HepG2 (cell line): ENCODE measurements at regions not wholly inside any gene's neighbourhood (a gene's known extent, or its start where the extent isn't known, plus 50 kb on each side); places are given as distances from the start of the nearest gene placed in this dataset.

ENCODE experiments used
- ATAC-seq: fragments of 200-7000 bp; cut with Tn5 transposase; 3 replicates; pipeline ENCODE4 v1.9.1; 2020; ENCODE audit warnings: mild to moderate bottlenecking, moderate library complexity
- BruUV-seq: library from RNA; stranded (reverse); fragments of 400-500 nt; replicated peaks from 2 replicates; lab custom pipeline; 2021; lab: Mats Ljungman, UMichigan
- CTCF ChIA-PET: fragments of 300-600 bp; formaldehyde crosslinking; extraction: SDS; loops from one replicate; lab custom pipeline; 2021; ENCODE audit warnings: low total read pairs, inconsistent platforms, low intra/inter-chr PET ratio; lab: Yijun Ruan, JAX
- POLR2A ChIA-PET: fragments of 350-600 bp; sonication (Branson Sonifier 250); formaldehyde crosslinking; loops from one replicate; lab custom pipeline; 2020; ENCODE audit warnings: antibody characterized with exemption, inconsistent platforms; lab: Yijun Ruan, JAX
- DNase-seq: peaks from one replicate; pipeline ENCODE4 v3.0.0-alpha.2; 2015; ENCODE audit warnings: low spot score
- FAIRE-seq: peaks from 3 replicates; lab custom pipeline; 2011; peaks lifted over from hg19 to GRCh38; lab: Jason Lieb, UNC
- H2AFZ ChIP-seq: one replicate; pipeline ENCODE4 v1.6.1; 2011; ENCODE audit warnings: low read length, inconsistent platforms
- H3K27ac ChIP-seq: fragments of 300-600 bp; 3 replicates; pipeline ENCODE4 v1.8.0; 2011; ENCODE audit warnings: mixed run types, mild to moderate bottlenecking, mixed read lengths, low read length, inconsistent platforms; ENCODE audit not compliant: insufficient read depth; ENCODE audit errors: extremely low read length
- H3K27me3 ChIP-seq, 2 experiments: fragments of 200-600 bp in 1 of 2; 2 replicates in 1 of 2; 3 replicates in 1 of 2; pipeline versions ENCODE4 v1.6.0 to v1.8.0; 2011; ENCODE audit warnings: low read length in 2 of 2, mild to moderate bottlenecking in 2 of 2, moderate library complexity in 2 of 2, inconsistent platforms in 1 of 2; ENCODE audit not compliant: insufficient read depth in 2 of 2, control insufficient read depth in 1 of 2
- H3K36me3 ChIP-seq, 2 experiments: fragments of 200-600 bp in 1 of 2; replicated peaks in 1 of 2; 2 replicates in 1 of 2; 3 replicates in 1 of 2; pipeline versions ENCODE4 v1.5.1 to v1.8.0; 2011; ENCODE audit warnings: low read length in 2 of 2, inconsistent platforms in 1 of 2; ENCODE audit not compliant: insufficient read depth in 2 of 2, control insufficient read depth in 1 of 2
- H3K4me1 ChIP-seq: 2 replicates; pipeline ENCODE4 v1.5.1; 2012; ENCODE audit warnings: low read length, inconsistent platforms; ENCODE audit not compliant: insufficient read depth
- H3K4me2 ChIP-seq: 2 replicates; pipeline ENCODE4 v1.6.0; 2011; ENCODE audit warnings: low read depth, low read length, inconsistent platforms
- H3K4me3 ChIP-seq, 3 experiments: fragments of 200-600 bp in 1 of 3; sonication (generic), shearing (Covaris generic) in 1 of 3; replicated peaks in 1 of 3; 2 replicates each; pipeline ENCODE4 v1.5.1; 2011 to 2016; ENCODE audit warnings: low read length in 3 of 3, inconsistent platforms in 2 of 3, low read depth in 2 of 3, mild to moderate bottlenecking in 2 of 3, control low read depth in 1 of 3, mixed read lengths in 1 of 3; ENCODE audit not compliant: insufficient read depth in 1 of 3
- H3K79me2 ChIP-seq: one replicate; pipeline ENCODE4 v1.6.1; 2011; ENCODE audit warnings: low read length, inconsistent platforms; ENCODE audit not compliant: insufficient read depth
- H3K9ac ChIP-seq: 2 replicates; pipeline ENCODE4 v1.6.0; 2011; ENCODE audit warnings: mild to moderate bottlenecking, low read depth, low read length, inconsistent platforms; ENCODE audit not compliant: insufficient read depth
- H3K9me3 ChIP-seq: 2 replicates; pipeline ENCODE4 v1.5.1; 2012; ENCODE audit warnings: mild to moderate bottlenecking, low read length
- H4K20me1 ChIP-seq: 2 replicates; pipeline ENCODE4 v1.6.0; 2011; ENCODE audit warnings: inconsistent platforms, mild to moderate bottlenecking, low read length, moderate library complexity; ENCODE audit not compliant: insufficient read depth
- ARID2 ChIP-seq: sonication (generic); formaldehyde crosslinking; IDR thresholded peaks from 2 replicates; pipeline ENCODE4 v1.8.1; 2022; ENCODE audit warnings: mild to moderate bottlenecking, missing genetic modification reagents, borderline replicate concordance
- BCLAF1 ChIP-seq: fragments of 450-650 bp; IDR thresholded peaks from 2 replicates; pipeline ENCODE4 v1.6.1; 2017; ENCODE audit warnings: mild to moderate bottlenecking
- POLR2AphosphoS5 ChIP-seq: IDR thresholded peaks from 2 replicates; pipeline ENCODE4 v1.6.1; 2012; ENCODE audit warnings: low read depth, low read length
- ZFX ChIP-seq: sonication (generic); formaldehyde crosslinking; IDR thresholded peaks from 2 replicates; pipeline ENCODE4 v1.4.0; 2020; ENCODE audit warnings: mild to moderate bottlenecking, low read depth, missing genetic modification reagents, moderate library complexity
- ZNF282 ChIP-seq: fragments of 450-650 bp; IDR thresholded peaks from 2 replicates; pipeline ENCODE4 v1.6.1; 2018; ENCODE audit not compliant: partially characterized antibody
- ZNF318 ChIP-seq: sonication (generic); formaldehyde crosslinking; IDR thresholded peaks from 2 replicates; pipeline ENCODE4 v1.4.0; 2020; ENCODE audit warnings: mild to moderate bottlenecking, missing genetic modification reagents
- ZNF574 ChIP-seq: sonication (generic); formaldehyde crosslinking; IDR thresholded peaks from 2 replicates; pipeline ENCODE4 v1.4.0; 2020; ENCODE audit warnings: missing genetic modification reagents
- ZNF616 ChIP-seq: sonication (generic); formaldehyde crosslinking; IDR thresholded peaks from 2 replicates; pipeline ENCODE4 v1.5.0; 2020; ENCODE audit warnings: low read depth, mild to moderate bottlenecking, missing genetic modification reagents
- WGBS: methylation state at CpG from one replicate; pipeline ENCODE4 v1.1.6; 2017; ENCODE audit warnings: low lambda C conversion rate; 5-methylcytosine and 5-hydroxymethylcytosine counted together
- in situ Hi-C: cut with HindIII; loops from 2 replicates; pipeline ENCODE4 v1.10.0; 2017; ENCODE audit warnings: low pct_unique_long_range_greater_than_20kb; ENCODE audit not compliant: extremely low pct_ligation_motif_present
- intact Hi-C: fragments of 100-400 bp; cut with micrococcal nuclease; formaldehyde crosslinking; loops from one replicate; pipeline ENCODE4 v1.10.0; 2022; ENCODE audit not compliant: unreplicated experiment

- Histone ChIP-seq H3K27ac (no peak overlapping the region), H3K4me3 (no peak overlapping the region), H3K4me1 (no peaks in the 10 kb centered on the region; the same call in 1 of the 2 replicates), H3K9ac (no peak overlapping the region), H3K79me2 (no peaks in the 10 kb centered on the region), H2AFZ (no peak overlapping the region), H3K36me3 (no peaks in the 10 kb centered on the region), H3K9me3 (peaks cover 6% of the 10 kb centered on the region; the same call in 1 of the 2 replicates), H3K4me2 (no peak overlapping the region), H4K20me1 (no peaks in the 10 kb centered on the region), H3K27me3 (peaks cover 5 to 39% of the 10 kb centered on the region in 2 experiments; a peak in 4 of 5 replicates)
- FAIRE-seq: no peak
- BruUV-seq: no TSS peak
- no peak for DNase-seq
- ChIA-PET POLR2A (no interaction called here), CTCF (no interaction called here)
- WGBS: under 1% methylated on average over 3 of the region's 9 CpGs
- intact Hi-C loops: no loop called here
- in situ Hi-C loops: no loop called here
- no peak for ATAC-seq
- TF ChIP-seq ZNF616 (CRISPR knock-in tag) (no peak), ZNF282 (no peak), BCLAF1 (no peak), ZFX (CRISPR knock-in tag) (no peak), ZNF318 (no peak), ZNF574 (CRISPR knock-in tag) (no peak), POLR2AphosphoS5 (no peak), ARID2 (CRISPR knock-in tag) (no peak)
Observed at GRCh38 chr10:3987143-3987974, 202.3 kb upstream of the KLF6 start.
